ENCODE measurements at regions not wholly inside any gene's neighbourhood (a gene's known extent, or its start where the extent isn't known, plus 50 kb on each side); places are given as distances from the start of the nearest gene placed in this dataset.

GRCh38 chr22:27238935-27239510 lies 562.5 kb downstream of the MN1 start:
- TF ChIP-seq POLR2A (IDR thresholded peaks at IDR 0.05) (no peak), POLR2AphosphoS5 (IDR thresholded peaks at IDR 0.05; ENCODE audit: insufficient read depth in 1 of 2, low read depth in 1 of 2) (peak in 1 of 2 donors; percentile 51)

All from vagina (tissue), 2 donors.